ENCODE measurements at regions not wholly inside any gene's neighbourhood (a gene's known extent, or its start where the extent isn't known, plus 50 kb on each side); places are given as distances from the start of the nearest gene placed in this dataset.

- no peaks in the 10 kb centered on the region for H3K4me1 Mint-ChIP-seq
- POLR2A ChIA-PET = no interaction called here
- no peak for ATAC-seq
- H3K4me3 Mint-ChIP-seq = no peak overlapping the region
- CTCF ChIA-PET = no interaction called here
- no peak for TF ChIP-seq GTF2I (CRISPR knock-in tag; conservative IDR thresholded peaks at IDR 0.05)
- TF ChIP-seq ZSCAN18 (CRISPR knock-in tag; IDR thresholded peaks at IDR 0.05) = no peak
- TF ChIP-seq PRRX2 (CRISPR knock-in tag; IDR thresholded peaks at IDR 0.05) = no peak
- no peak for TF ChIP-seq TEAD4 (CRISPR knock-in tag; IDR thresholded peaks at IDR 0.05)
- TF ChIP-seq SMAD4 (CRISPR knock-in tag; IDR thresholded peaks at IDR 0.05) = no peak
- TF ChIP-seq ZBTB43 (CRISPR knock-in tag; IDR thresholded peaks at IDR 0.05) = no peak
- TF ChIP-seq JUN (CRISPR knock-in tag; IDR thresholded peaks at IDR 0.05) = no peak
- H3K27ac Mint-ChIP-seq = no peak overlapping the region
- H3K36me3 Mint-ChIP-seq = no peaks in the 10 kb centered on the region
- H3K9me3 Mint-ChIP-seq = no peaks in the 10 kb centered on the region
- DNase-seq (ENCODE audit: low spot score) = no peak
- peaks cover 74% of the 10 kb centered on the region for H3K27me3 Mint-ChIP-seq (ENCODE audit: low read depth)
These were observed 86.9 kb upstream of the CLEC14A start for GRCh38 chr14:38342803-38343202.

- H3K27ac Mint-ChIP-seq = no peak overlapping the region
- H3K4me3 Mint-ChIP-seq = no peak overlapping the region
- TF ChIP-seq MAX (CRISPR knock-in tag; IDR thresholded peaks at IDR 0.05) = no peak
- no peak for TF ChIP-seq ZNF671 (CRISPR knock-in tag; IDR thresholded peaks at IDR 0.05)
- TF ChIP-seq ETV6 (CRISPR knock-in tag; IDR thresholded peaks at IDR 0.05) = no peak
- no peak for TF ChIP-seq ZBTB21 (CRISPR knock-in tag; IDR thresholded peaks at IDR 0.05; ENCODE audit: borderline replicate concordance)
- TF ChIP-seq E2F4 (CRISPR knock-in tag; IDR thresholded peaks at IDR 0.05; ENCODE audit: borderline replicate concordance, low read depth) = no peak
- no peak for TF ChIP-seq CBFB (CRISPR knock-in tag; IDR thresholded peaks at IDR 0.05; ENCODE audit: low read depth)
- no peak for TF ChIP-seq SMAD3 (CRISPR knock-in tag; IDR thresholded peaks at IDR 0.05; ENCODE audit: borderline replicate concordance)
- no peak for TF ChIP-seq FOXK1 (CRISPR knock-in tag; IDR thresholded peaks at IDR 0.05)
- no peak for TF ChIP-seq FOXP4 (CRISPR knock-in tag; IDR thresholded peaks at IDR 0.05)
- no peak for TF ChIP-seq CREM (CRISPR knock-in tag; IDR thresholded peaks at IDR 0.05)
- TF ChIP-seq ATF3 (CRISPR knock-in tag; conservative IDR thresholded peaks at IDR 0.05) = no peak
- TF ChIP-seq CDX4 (CRISPR knock-in tag; IDR thresholded peaks at IDR 0.05; ENCODE audit: borderline replicate concordance) = no peak
- TF ChIP-seq TEAD4 (CRISPR knock-in tag; IDR thresholded peaks at IDR 0.05) = no peak
- TF ChIP-seq PRRX2 (CRISPR knock-in tag; IDR thresholded peaks at IDR 0.05) = no peak
- TF ChIP-seq IRF2 (CRISPR knock-in tag; IDR thresholded peaks at IDR 0.05; ENCODE audit: borderline replicate concordance, low read depth) = no peak
- H3K27me3 Mint-ChIP-seq (ENCODE audit: low read depth) = peaks cover 53% of the 10 kb centered on the region
- POLR2A ChIA-PET = no interaction called here
- H3K36me3 Mint-ChIP-seq = no peaks in the 10 kb centered on the region
- CTCF ChIA-PET = no interaction called here
- no peaks in the 10 kb centered on the region for H3K9me3 Mint-ChIP-seq
- DNase-seq (ENCODE audit: low spot score) (no peak), ATAC-seq (no peak)
- no peaks in the 10 kb centered on the region for H3K4me1 Mint-ChIP-seq
These were observed 83.8 kb upstream of the CLEC14A start for GRCh38 chr14:38339696-38340095.

Data from WTC11 (cell line).